IPS DF 6.9 (cell line): ENCODE measurements at regions not wholly inside any gene's neighbourhood (a gene's known extent, or its start where the extent isn't known, plus 50 kb on each side); places are given as distances from the start of the nearest gene placed in this dataset.

Experiments used
- DNase-seq: peaks from one replicate; pipeline ENCODE4 v3.0.0-alpha.2; 2013; ENCODE audit warnings: low read depth, low spot score
- H3K27ac ChIP-seq: one replicate; pipeline ENCODE4 v1.5.1; 2013; ENCODE audit warnings: low read length, control low read depth
- H3K27me3 ChIP-seq: 2 replicates; pipeline ENCODE4 v1.6.1; 2013; ENCODE audit warnings: mild to moderate bottlenecking, low read length; ENCODE audit not compliant: control insufficient read depth, insufficient read depth
- H3K36me3 ChIP-seq: 2 replicates; pipeline ENCODE4 v1.6.1; 2013; ENCODE audit warnings: low read length; ENCODE audit not compliant: control insufficient read depth, insufficient read depth
- H3K4me1 ChIP-seq: 2 replicates; pipeline ENCODE4 v1.6.1; 2013; ENCODE audit warnings: low read length; ENCODE audit not compliant: control insufficient read depth, insufficient read depth
- H3K4me3 ChIP-seq: 2 replicates; pipeline ENCODE4 v1.5.1; 2013; ENCODE audit warnings: mild to moderate bottlenecking, low read length
- H3K9me3 ChIP-seq: 2 replicates; pipeline ENCODE4 v1.6.1; 2013; ENCODE audit warnings: low read length, inconsistent platforms; ENCODE audit not compliant: control insufficient read depth, insufficient read depth
- WGBS: extraction: QIAGEN DNeasy Blood & Tissue Kit; methylation state at CpG from one replicate; pipeline ENCODE4 v1.1.7; 2013; ENCODE audit warnings: mixed read lengths, missing lambda C conversion rate; ENCODE audit not compliant: insufficient read length, insufficient coverage; 5-methylcytosine and 5-hydroxymethylcytosine counted together

- peaks cover 4% of the 10 kb centered on the region for H3K4me1 ChIP-seq
- H3K27ac ChIP-seq: no peak overlapping the region
- no peaks in the 10 kb centered on the region for H3K9me3 ChIP-seq
- WGBS: no CpG with 5 or more reads among the region's 17 CpGs
- no peak for DNase-seq
- H3K27me3 ChIP-seq: no peaks in the 10 kb centered on the region
- H3K4me3 ChIP-seq: no peak overlapping the region
- H3K36me3 ChIP-seq: no peaks in the 10 kb centered on the region
These were observed 69.0 kb upstream of the THY1 start for GRCh38 chr11:119491753-119492510.

- Histone ChIP-seq H3K4me3 (no peak overlapping the region), H3K4me1 (no peaks in the 10 kb centered on the region), H3K27ac (no peak overlapping the region), H3K9me3 (no peaks in the 10 kb centered on the region), H3K27me3 (no peaks in the 10 kb centered on the region), H3K36me3 (no peaks in the 10 kb centered on the region)
- WGBS: no CpG with 5 or more reads among the region's 24 CpGs
- no peak for DNase-seq
These were observed 67.5 kb upstream of the THY1 start for GRCh38 chr11:119490253-119491006.

- no peak overlapping the region for H3K27ac ChIP-seq
- H3K36me3 ChIP-seq: no peaks in the 10 kb centered on the region
- H3K4me3 ChIP-seq: no peak overlapping the region
- no CpG with 5 or more reads among the region's 3 CpGs for WGBS
- no peak for DNase-seq
- no peaks in the 10 kb centered on the region for H3K9me3 ChIP-seq
- no peaks in the 10 kb centered on the region for H3K4me1 ChIP-seq
- no peaks in the 10 kb centered on the region for H3K27me3 ChIP-seq
These were observed 66.1 kb upstream of the THY1 start for GRCh38 chr11:119489087-119489486.

GRCh38 chr11:119488256-119488995, 65.5 kb upstream of the THY1 start:
- Histone ChIP-seq H3K9me3 (no peaks in the 10 kb centered on the region), H3K36me3 (no peaks in the 10 kb centered on the region), H3K4me1 (no peaks in the 10 kb centered on the region), H3K27me3 (no peaks in the 10 kb centered on the region), H3K27ac (no peak overlapping the region), H3K4me3 (no peak overlapping the region)
- DNase-seq: no peak
- no CpG with 5 or more reads among the region's 9 CpGs for WGBS

GRCh38 chr11:119486691-119487259, 63.8 kb upstream of the THY1 start:
- WGBS: no CpG with 5 or more reads among the region's 3 CpGs

GRCh38 chr11:119486016-119486415, 63.0 kb upstream of the THY1 start:
- no peak overlapping the region for H3K4me3 ChIP-seq
- H3K4me1 ChIP-seq: 0 out of 2 replicates have a peak, but pooled peaks cover 2% of the 10 kb centered on the region
- no peaks in the 10 kb centered on the region for H3K27me3 ChIP-seq
- DNase-seq: no peak
- WGBS: no CpG with 5 or more reads among the region's 6 CpGs
- no peaks in the 10 kb centered on the region for H3K9me3 ChIP-seq
- no peak overlapping the region for H3K27ac ChIP-seq
- no peaks in the 10 kb centered on the region for H3K36me3 ChIP-seq

More at GRCh38 chr11:119486691-119487259, 63.8 kb upstream of the THY1 start:
- Histone ChIP-seq H3K9me3 (no peaks in the 10 kb centered on the region), H3K4me3 (no peak overlapping the region), H3K4me1 (0 out of 2 replicates have a peak, but pooled peaks cover 2% of the 10 kb centered on the region), H3K27ac (no peak overlapping the region), H3K36me3 (no peaks in the 10 kb centered on the region), H3K27me3 (no peaks in the 10 kb centered on the region)
- no peak for DNase-seq

- H3K27ac ChIP-seq: no peak overlapping the region
- no peak for DNase-seq
- H3K36me3 ChIP-seq: no peaks in the 10 kb centered on the region
- H3K4me3 ChIP-seq: no peak overlapping the region
- 100% methylated on average over 4 of the region's 21 CpGs for WGBS
- H3K27me3 ChIP-seq: no peaks in the 10 kb centered on the region
- H3K4me1 ChIP-seq: 0 out of 2 replicates have a peak, but pooled peaks cover 2% of the 10 kb centered on the region
- no peaks in the 10 kb centered on the region for H3K9me3 ChIP-seq
These were observed 62.0 kb upstream of the THY1 start for GRCh38 chr11:119484741-119485605.

- Histone ChIP-seq H3K9me3 (no peaks in the 10 kb centered on the region), H3K4me3 (no peak overlapping the region), H3K4me1 (0 out of 2 replicates have a peak, but pooled peaks cover 2% of the 10 kb centered on the region), H3K27ac (no peak overlapping the region), H3K36me3 (no peaks in the 10 kb centered on the region), H3K27me3 (no peaks in the 10 kb centered on the region)
- no CpG with 5 or more reads among the region's 9 CpGs for WGBS
- no peak for DNase-seq
These were observed 61.0 kb upstream of the THY1 start for GRCh38 chr11:119483881-119484371.

- Histone ChIP-seq H3K4me1 (0 out of 2 replicates have a peak, but pooled peaks cover 2% of the 10 kb centered on the region), H3K36me3 (no peaks in the 10 kb centered on the region), H3K4me3 (no peak overlapping the region), H3K27me3 (no peaks in the 10 kb centered on the region), H3K9me3 (no peaks in the 10 kb centered on the region), H3K27ac (no peak overlapping the region)
- no peak for DNase-seq
- WGBS: no CpG with 5 or more reads among the region's 11 CpGs
These were observed 60.4 kb upstream of the THY1 start for GRCh38 chr11:119483341-119483880.
